ENCODE measurements at regions not wholly inside any gene's neighbourhood (a gene's known extent, or its start where the extent isn't known, plus 50 kb on each side); places are given as distances from the start of the nearest gene placed in this dataset.

DNA sequence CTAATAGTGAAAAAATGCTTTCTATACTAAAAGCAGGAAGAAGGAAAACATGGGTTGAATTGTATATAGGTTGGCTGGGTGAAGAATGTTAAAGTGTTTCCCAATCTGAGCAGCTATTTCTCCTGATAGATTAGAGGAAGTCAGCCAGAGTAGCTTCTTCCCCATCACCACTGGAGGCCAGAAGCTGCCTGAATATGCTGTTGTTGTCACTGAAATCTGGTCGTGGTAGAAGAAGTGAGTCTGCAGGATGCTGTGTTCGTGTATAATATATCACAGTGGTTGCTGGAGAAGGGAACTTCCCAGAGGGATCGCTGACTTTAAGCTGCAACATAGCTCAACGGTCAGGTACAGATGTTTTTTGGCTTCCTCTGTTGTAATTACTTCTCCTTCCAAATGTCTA lies 247.5 kb upstream of the LRATD1 start:
- DNase-seq, result no peak

DNA sequence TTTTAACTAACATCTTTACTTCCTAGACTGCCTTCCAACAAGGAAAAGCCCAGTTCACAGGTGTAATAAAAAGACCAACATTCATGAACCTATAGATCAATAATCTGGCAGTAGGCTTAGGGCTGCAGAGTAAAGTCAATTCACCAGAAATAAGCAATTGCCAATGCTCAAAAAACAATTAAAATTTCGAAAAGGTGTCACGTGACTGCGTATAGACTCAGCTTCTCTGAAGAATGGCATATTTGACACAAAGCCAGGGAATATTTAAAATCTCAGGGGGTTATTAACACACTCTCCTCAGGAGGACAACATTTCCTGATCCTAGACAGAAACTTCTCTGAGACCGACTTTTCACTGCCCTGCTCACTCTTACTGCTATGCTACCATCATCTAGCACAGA lies 245.2 kb upstream of the LRATD1 start:
- no peak for DNase-seq

DNA sequence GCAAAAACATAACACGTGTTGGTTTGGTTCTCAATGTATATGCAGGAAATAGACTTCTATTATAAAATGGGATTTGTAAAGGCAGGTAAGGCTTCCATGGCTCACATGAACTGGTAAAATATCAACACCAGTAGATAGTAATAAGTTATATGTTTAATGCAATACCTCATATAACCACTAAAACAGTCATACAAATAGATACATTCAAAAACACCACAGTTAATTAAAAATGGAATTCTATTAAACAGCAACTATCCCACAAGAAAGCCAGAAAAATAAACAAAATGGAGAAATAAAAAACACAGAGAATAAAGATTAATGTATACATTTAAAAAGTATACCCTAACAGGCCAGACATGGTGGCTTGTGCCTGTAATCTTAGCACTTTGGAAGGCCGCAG lies 243.8 kb upstream of the LRATD1 start:
- no peak for DNase-seq

DNA sequence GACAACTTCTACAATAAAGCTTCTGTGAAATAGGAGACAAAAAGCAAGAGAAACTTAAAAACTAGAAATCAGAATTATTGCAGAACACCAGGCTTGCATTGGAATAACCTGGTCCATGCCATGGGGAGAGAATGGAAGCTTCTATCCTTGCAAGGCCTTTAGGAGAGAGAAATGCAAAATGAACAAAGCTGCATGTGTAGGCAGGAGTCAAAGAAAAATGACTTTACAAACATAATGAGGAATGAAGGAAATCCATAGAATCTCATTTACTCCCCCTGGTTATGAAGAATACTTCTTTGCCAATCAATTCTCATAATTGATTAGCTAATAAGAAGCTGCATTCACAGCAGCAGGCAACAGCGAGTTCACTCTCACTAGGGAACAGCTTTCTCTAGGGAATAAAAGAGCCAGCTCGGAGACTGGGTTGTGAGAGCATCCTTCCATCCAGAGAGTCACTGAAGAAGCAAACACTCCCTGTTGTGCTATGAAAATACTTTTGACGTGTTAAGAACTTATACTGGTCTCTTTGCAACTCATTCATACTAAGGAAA lies 235.9 kb upstream of the LRATD1 start:
- DNase-seq, result no peak

- DNase-seq, result no peak
These were observed 233.9 kb upstream of the LRATD1 start for GRCh38 chr2:14398641-14399040.

GRCh38 chr2:14401873-14402272 lies 230.6 kb upstream of the LRATD1 start:
- DNase-seq, result no peak

- no peak for DNase-seq
These were observed 223.8 kb upstream of the LRATD1 start for GRCh38 chr2:14408695-14409094.

DNA sequence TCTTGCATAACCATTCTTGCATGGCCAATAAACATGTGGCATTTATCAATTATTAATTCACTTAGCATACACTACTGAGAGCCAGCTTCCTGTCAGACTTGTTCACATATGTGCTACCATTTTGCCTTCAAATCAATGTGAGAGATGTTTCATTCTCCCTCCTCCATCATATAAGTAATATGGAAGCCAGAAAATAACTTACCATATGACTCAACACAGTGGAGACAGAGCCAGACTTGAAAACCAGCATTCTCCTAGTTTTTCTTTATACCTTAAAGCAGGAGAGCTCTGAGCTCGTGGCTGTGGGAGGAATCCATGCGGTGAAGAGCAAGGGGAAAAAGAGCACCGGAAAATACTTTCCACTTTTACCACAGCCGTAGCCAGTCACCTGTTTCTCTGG lies 215.0 kb upstream of the LRATD1 start:
- DNase-seq, result no peak

GRCh38 chr2:14418115-14418514 lies 214.4 kb upstream of the LRATD1 start:
- no peak for DNase-seq

GRCh38 chr2:14420851-14421250 lies 211.7 kb upstream of the LRATD1 start:
- DNase-seq, result no peak

GRCh38 chr2:14422426-14422825 lies 210.1 kb upstream of the LRATD1 start:
- DNase-seq, result no peak

GRCh38 chr2:14423145-14423906 lies 209.2 kb upstream of the LRATD1 start:
- DNase-seq, result no peak

DNA sequence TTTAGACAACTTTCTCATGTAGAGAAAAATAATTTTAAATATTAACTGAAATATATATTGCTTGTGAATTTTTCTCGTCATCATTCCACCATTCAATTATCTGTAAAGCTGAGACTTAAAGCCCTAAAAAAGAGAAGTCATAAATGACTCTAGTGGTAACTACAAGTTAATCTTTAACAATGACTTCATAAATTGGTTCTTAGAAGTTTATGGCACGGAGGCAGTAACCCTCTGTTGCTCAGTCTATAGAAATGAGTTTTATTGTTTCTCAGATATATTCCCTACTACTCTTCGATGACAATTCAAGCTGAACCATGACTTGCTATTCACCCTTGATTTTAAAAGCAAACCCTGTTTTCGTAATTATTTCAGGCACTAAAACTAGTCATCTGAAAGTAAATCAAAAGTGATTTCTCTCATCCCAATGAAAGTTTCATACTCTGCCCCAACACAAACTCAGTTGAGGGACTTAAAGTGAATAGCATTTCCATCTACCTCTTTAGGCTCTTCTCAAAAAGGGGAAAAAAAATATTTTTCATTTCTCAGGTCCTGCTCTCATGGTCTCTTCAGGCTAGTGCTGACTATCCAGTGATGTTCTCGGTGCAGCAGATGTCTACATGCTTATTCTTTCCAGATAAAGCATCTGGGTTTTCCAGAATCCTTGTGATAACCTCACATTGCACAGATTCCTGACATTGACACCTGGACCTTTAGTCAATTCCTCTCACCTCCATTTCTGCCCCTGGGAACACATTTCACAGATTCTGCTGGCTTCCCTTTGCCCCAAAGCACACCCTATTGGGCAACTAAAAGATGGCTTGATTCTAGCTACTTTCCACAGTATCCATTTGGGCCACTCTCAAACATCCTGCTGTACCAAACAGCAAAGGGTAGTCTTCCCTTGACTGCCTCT lies 207.8 kb upstream of the LRATD1 start:
- no peak for DNase-seq

DNA sequence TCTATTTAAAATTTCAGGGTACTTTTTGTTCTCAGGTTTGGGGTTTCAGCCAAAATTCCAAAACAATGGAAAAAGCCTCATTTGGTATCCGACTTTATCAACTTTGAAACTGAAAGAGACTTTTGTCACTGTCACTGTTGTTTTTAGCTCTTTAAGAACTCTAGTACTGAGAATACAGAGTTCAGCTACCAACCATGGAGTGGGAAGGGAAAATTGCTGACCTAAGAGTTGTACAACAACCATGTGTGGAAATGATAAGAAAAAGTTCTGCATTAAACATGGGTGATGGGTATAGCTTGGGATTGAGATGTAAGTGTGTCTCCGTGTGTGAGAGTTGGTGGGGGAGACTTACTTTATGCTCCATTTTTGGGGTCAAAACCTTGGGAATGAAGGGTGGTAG lies 206.6 kb upstream of the LRATD1 start:
- no peak for DNase-seq

GRCh38 chr2:14428056-14428455 lies 204.5 kb upstream of the LRATD1 start:
- DNase-seq, result no peak

GRCh38 chr2:14433946-14434495 lies 198.5 kb upstream of the LRATD1 start:
- DNase-seq, result no peak

- no peak for DNase-seq
These were observed 186.8 kb upstream of the LRATD1 start for GRCh38 chr2:14445670-14446069.

GRCh38 chr2:14448340-14448739 lies 184.2 kb upstream of the LRATD1 start:
- no peak for DNase-seq

DNA sequence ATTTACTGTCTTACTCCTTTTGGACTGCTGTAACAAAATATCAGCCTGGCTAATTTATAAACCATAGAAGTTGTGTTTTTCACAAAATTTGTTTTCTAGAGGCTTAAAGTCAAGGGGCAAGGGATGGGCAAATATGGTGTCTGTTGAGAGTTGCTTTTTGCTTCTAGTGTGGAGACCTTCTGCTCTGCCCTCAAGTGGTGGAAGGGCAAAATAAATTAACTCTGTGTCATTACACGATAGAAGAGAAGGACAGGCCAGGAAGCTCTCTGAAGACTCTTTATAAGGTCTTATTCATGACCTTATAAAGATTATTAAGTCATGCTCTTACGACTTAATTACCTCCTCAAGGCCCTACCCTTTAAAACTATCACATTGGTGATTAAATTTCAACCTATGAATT lies 181.2 kb upstream of the LRATD1 start:
- no peak for DNase-seq

DNA sequence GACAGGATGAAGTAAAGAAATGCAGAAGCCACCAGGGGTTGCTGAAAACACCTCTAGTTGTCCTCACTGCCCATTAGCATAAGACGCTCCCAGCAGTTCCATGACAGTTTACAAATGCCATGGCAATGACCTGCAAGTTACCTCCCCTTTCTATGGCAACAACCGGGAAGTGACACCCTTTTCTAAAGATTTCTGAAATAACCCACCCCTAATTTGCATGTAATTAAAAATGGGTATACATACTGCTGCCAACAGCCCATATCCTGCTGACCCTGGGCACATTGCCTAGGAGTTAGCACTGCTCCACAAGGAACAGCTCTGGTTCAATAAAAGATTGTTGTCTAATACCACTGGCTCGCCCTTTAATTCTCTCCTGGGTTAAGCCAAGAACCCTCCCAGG lies 178.3 kb upstream of the LRATD1 start:
- no peak for DNase-seq

DNA sequence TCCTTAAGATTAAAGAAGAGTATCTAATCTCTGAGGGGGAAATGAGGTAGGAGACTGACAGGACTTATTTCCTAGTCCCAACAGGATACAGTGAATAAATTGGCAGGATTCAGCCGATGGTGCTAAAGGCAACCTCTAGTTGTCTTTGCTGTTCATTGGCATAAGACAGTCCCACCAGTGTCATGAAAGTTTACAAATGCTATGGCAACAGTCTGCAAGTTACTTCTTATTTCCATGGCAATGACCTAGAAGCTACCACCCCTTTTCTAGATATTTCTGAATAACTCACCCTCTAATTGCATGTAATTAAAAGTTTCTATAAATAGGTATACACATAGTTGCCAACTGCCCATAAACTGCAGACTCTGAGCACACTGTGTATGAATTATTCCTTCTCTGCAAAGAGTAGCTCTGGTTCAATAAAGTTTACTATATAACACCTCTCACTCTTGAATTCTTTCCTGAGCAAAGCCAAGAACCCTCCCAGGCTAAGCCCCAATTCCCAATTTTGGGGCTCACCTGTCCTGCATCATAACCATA lies 172.7 kb upstream of the LRATD1 start:
- DNase-seq, result no peak

DNA sequence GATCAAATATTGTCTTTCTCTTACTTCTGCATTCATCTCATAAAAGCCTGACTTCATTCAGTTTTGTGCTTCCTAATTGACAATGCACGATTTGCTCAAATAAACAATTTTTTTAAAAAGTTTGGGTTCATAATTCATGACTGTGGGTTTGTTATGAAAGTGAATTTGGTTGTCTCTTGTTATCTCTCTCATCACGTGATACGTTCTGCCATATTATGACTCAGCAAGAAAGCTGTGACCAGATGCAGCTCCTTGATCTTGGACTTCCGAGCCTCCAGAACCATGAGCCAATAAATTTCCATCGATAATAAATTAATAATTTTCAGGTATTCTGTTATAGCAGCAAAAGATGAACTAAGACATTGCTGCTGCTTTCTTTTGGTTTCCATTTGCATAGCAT lies 156.5 kb upstream of the LRATD1 start:
- DNase-seq, result no peak

DNA sequence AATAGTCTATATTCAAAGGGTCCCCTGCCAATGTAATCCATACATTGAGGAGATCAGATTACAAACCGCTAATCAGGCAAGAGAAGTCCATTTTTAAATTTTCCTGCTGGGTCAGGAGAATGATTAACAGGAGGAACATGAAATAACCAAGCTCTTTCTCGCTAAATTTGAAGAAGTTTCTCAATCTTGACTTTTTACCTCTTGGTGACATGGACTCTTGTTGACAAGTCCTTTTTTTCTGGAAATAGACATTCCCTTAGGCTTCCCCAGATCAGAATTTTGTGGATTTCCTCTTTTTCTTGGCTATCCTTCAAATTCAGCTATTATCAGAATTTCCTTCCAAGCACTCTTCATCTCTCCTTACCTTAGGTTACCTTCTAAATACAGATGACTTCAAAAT lies 153.0 kb upstream of the LRATD1 start:
- no peak for DNase-seq

Measured in inflammatory macrophage treated with lipopolysaccharide for 1 hour (primary cell).